Caco-2 (cell line): ENCODE measurements at regions not wholly inside any gene's neighbourhood (a gene's known extent, or its start where the extent isn't known, plus 50 kb on each side); places are given as distances from the start of the nearest gene placed in this dataset.

Experiments
- BruUV-seq: library from RNA; stranded (reverse); fragments of 400-500 nt; replicated peaks from 2 replicates; lab custom pipeline; 2021; lab: Mats Ljungman, UMichigan
- CTCF ChIA-PET: fragments of 300-600 bp; sonication (Branson Sonifier 250); formaldehyde crosslinking; loops from one replicate; lab custom pipeline; 2022; ENCODE audit warnings: antibody characterized with exemption; lab: Charles Lee
- POLR2A ChIA-PET: fragments of 300-600 bp; sonication (Branson Sonifier 250); formaldehyde crosslinking; loops from one replicate; lab custom pipeline; 2022; ENCODE audit warnings: antibody characterized with exemption; lab: Charles Lee
- DNase-seq, 2 experiments: peaks; one replicate each; pipeline versions ENCODE4 v3.0.0 to v3.0.0-alpha.2; 2020 to 2022
- H3K27me3 ChIP-seq: replicated peaks from 2 replicates; pipeline ENCODE4 v1.6.0; 2011; ENCODE audit warnings: low read length; ENCODE audit not compliant: control insufficient read depth, insufficient read depth
- H3K36me3 ChIP-seq: 2 replicates; pipeline ENCODE4 v1.5.1; 2011; ENCODE audit warnings: low read length; ENCODE audit not compliant: control insufficient read depth, insufficient read depth
- H3K4me1 ChIP-seq: fragments of 250-450 bp; sonication (Bioruptor Pico); 2 replicates; pipeline ENCODE4 v1.5.1; 2020; ENCODE audit warnings: mild to moderate bottlenecking
- H3K4me3 ChIP-seq: 2 replicates; pipeline ENCODE4 v1.5.1; 2011; ENCODE audit warnings: low read depth, mild to moderate bottlenecking, control low read depth, low read length
- H3K9me3 ChIP-seq: fragments of 250-450 bp; sonication (Bioruptor Pico); 2 replicates; pipeline ENCODE4 v1.5.1; 2020; ENCODE audit warnings: mild to moderate bottlenecking, moderate library complexity
- H3K27ac Mint-ChIP-seq: one replicate; pipeline ENCODE4 v1.8.0; 2022; ENCODE audit warnings: mixed read lengths; ENCODE audit not compliant: unreplicated experiment
- H3K27me3 Mint-ChIP-seq: one replicate; pipeline ENCODE4 v1.8.0; 2022; ENCODE audit warnings: mixed read lengths; ENCODE audit not compliant: insufficient read depth, unreplicated experiment
- H3K36me3 Mint-ChIP-seq: one replicate; pipeline ENCODE4 v1.8.0; 2022; ENCODE audit warnings: mild to moderate bottlenecking, mixed read lengths; ENCODE audit not compliant: insufficient read depth, unreplicated experiment
- H3K4me1 Mint-ChIP-seq: one replicate; pipeline ENCODE4 v1.8.0; 2022; ENCODE audit warnings: low read depth, mixed read lengths; ENCODE audit not compliant: unreplicated experiment
- H3K4me3 Mint-ChIP-seq: one replicate; pipeline ENCODE4 v1.8.0; 2022; ENCODE audit warnings: mild to moderate bottlenecking, moderate library complexity, mixed read lengths; ENCODE audit not compliant: unreplicated experiment
- H3K9me3 Mint-ChIP-seq: one replicate; pipeline ENCODE4 v1.8.0; 2022; ENCODE audit warnings: mixed read lengths; ENCODE audit not compliant: unreplicated experiment
- CTCF ChIP-seq, 2 experiments: fragments of 200-600 bp in 1 of 2; IDR thresholded peaks; 1 replicate in 1 of 2; 2 replicates in 1 of 2; pipeline versions ENCODE4 v1.5.1 to v1.8.0; 2011 to 2022; ENCODE audit warnings: antibody characterized with exemption in 1 of 2, control low read depth in 1 of 2, inconsistent platforms in 1 of 2, low read depth in 1 of 2, low read length in 1 of 2, mild to moderate bottlenecking in 1 of 2, moderate library complexity in 1 of 2; ENCODE audit not compliant: insufficient read depth in 1 of 2, severe bottlenecking in 1 of 2, unreplicated experiment in 1 of 2
- intact Hi-C: fragments of 100-400 bp; cut with micrococcal nuclease; formaldehyde crosslinking; loops from one replicate; pipeline ENCODE4 v1.10.0; 2022; ENCODE audit not compliant: unreplicated experiment

- Histone ChIP-seq H3K4me3 (no peak overlapping the region), H3K9me3 (no peaks in the 10 kb centered on the region), H3K4me1 (no peaks in the 10 kb centered on the region), H3K36me3 (no peaks in the 10 kb centered on the region), H3K27me3 (no peaks in the 10 kb centered on the region; the same call in 1 of the 2 replicates)
- BruUV-seq: no TSS peak
- peaks cover 5% of the 10 kb centered on the region for H3K36me3 Mint-ChIP-seq
- CTCF ChIA-PET: no interaction called here
- no peak overlapping the region for H3K4me3 Mint-ChIP-seq
- H3K27ac Mint-ChIP-seq: no peak overlapping the region
- no peaks in the 10 kb centered on the region for H3K9me3 Mint-ChIP-seq
- no peak for TF ChIP-seq CTCF (IDR thresholded peaks at IDR 0.05; ENCODE audit: insufficient read depth in 1 of 2, low read depth in 1 of 2, low read length in 1 of 2, severe bottlenecking in 1 of 2, unreplicated experiment in 1 of 2)
- H3K4me1 Mint-ChIP-seq: no peaks in the 10 kb centered on the region
- DNase-seq: no peak
- H3K27me3 Mint-ChIP-seq: peaks cover 10% of the 10 kb centered on the region
- intact Hi-C loops: no loop called here
- POLR2A ChIA-PET: no interaction called here
These were observed 104.9 kb upstream of the PTPN3 start for GRCh38 chr9:109602987-109603386.

GRCh38 chr9:109604131-109604530, 106.0 kb upstream of the PTPN3 start:
- no peak for DNase-seq
- ChIA-PET CTCF (no interaction called here), POLR2A (no interaction called here)
- intact Hi-C loops: no loop called here
- Histone ChIP-seq H3K36me3 (no peaks in the 10 kb centered on the region), H3K27me3 (no peaks in the 10 kb centered on the region; the same call in 1 of the 2 replicates), H3K4me1 (no peaks in the 10 kb centered on the region), H3K9me3 (no peaks in the 10 kb centered on the region), H3K4me3 (no peak overlapping the region)
- Mint-ChIP-seq H3K27me3 (peaks cover 13% of the 10 kb centered on the region), H3K9me3 (no peaks in the 10 kb centered on the region), H3K4me3 (no peak overlapping the region), H3K36me3 (peaks cover 5% of the 10 kb centered on the region), H3K4me1 (no peaks in the 10 kb centered on the region), H3K27ac (no peak overlapping the region)
- no TSS peak for BruUV-seq
- no peak for TF ChIP-seq CTCF (IDR thresholded peaks at IDR 0.05; ENCODE audit: insufficient read depth in 1 of 2, low read depth in 1 of 2, low read length in 1 of 2, severe bottlenecking in 1 of 2, unreplicated experiment in 1 of 2)

GRCh38 chr9:109604781-109605180, 106.7 kb upstream of the PTPN3 start:
- H3K9me3 ChIP-seq: no peaks in the 10 kb centered on the region
- no peaks in the 10 kb centered on the region for H3K4me1 Mint-ChIP-seq
- no peaks in the 10 kb centered on the region for H3K9me3 Mint-ChIP-seq
- no peak overlapping the region for H3K27ac Mint-ChIP-seq
- TF ChIP-seq CTCF (IDR thresholded peaks at IDR 0.05; ENCODE audit: insufficient read depth in 1 of 2, low read depth in 1 of 2, low read length in 1 of 2, severe bottlenecking in 1 of 2, unreplicated experiment in 1 of 2): no peak
- no peaks in the 10 kb centered on the region for H3K4me1 ChIP-seq
- BruUV-seq: no TSS peak
- no peaks in the 10 kb centered on the region; the same call in 1 of the 2 replicates for H3K27me3 ChIP-seq
- intact Hi-C loops: no loop called here
- ChIA-PET POLR2A (no interaction called here), CTCF (no interaction called here)
- no peaks in the 10 kb centered on the region for H3K36me3 ChIP-seq
- peaks cover 13% of the 10 kb centered on the region for H3K27me3 Mint-ChIP-seq
- no peak overlapping the region for H3K4me3 ChIP-seq
- peaks cover 5% of the 10 kb centered on the region for H3K36me3 Mint-ChIP-seq
- DNase-seq: no peak
- H3K4me3 Mint-ChIP-seq: no peak overlapping the region
